ENCODE measurements at regions not wholly inside any gene's neighbourhood (a gene's known extent, or its start where the extent isn't known, plus 50 kb on each side); places are given as distances from the start of the nearest gene placed in this dataset.
"Not testable (repeated sequence)": the region's sequence is repeated elsewhere in the genome, so short reads cannot be mapped to it uniquely, and the experiment has no call there.

GRCh38 chr12:25384038-25384892, 133.5 kb upstream of the KRAS start:
- no peak for DNase-seq (ENCODE audit: low read depth in 2 of 2)

GRCh38 chr12:25382311-25383106, 131.8 kb upstream of the KRAS start:
- no peak for DNase-seq (ENCODE audit: low read depth in 2 of 2)

- peak; percentile 17 to 27 for DNase-seq (ENCODE audit: low read depth in 2 of 2)
Measured at GRCh38 chr12:25377469-25378177, 126.9 kb upstream of the KRAS start.

GRCh38 chr12:25376985-25377384, 126.3 kb upstream of the KRAS start:
- no peak for DNase-seq (ENCODE audit: low read depth in 2 of 2)

GRCh38 chr12:25376407-25376806, 125.7 kb upstream of the KRAS start:
- DNase-seq (ENCODE audit: low read depth in 2 of 2): no peak

- DNase-seq (ENCODE audit: low read depth in 2 of 2): no peak
Measured at GRCh38 chr12:25372969-25373817, 122.5 kb upstream of the KRAS start.

- no peak for DNase-seq (ENCODE audit: low read depth in 2 of 2)
Measured at GRCh38 chr12:25372002-25372401, 121.3 kb upstream of the KRAS start.

GRCh38 chr12:25368557-25368956, 117.8 kb upstream of the KRAS start:
- DNase-seq (ENCODE audit: low read depth in 2 of 2): no peak

- no peak for DNase-seq (ENCODE audit: low read depth in 2 of 2)
Measured at GRCh38 chr12:25366122-25366521, 115.4 kb upstream of the KRAS start.

- DNase-seq (ENCODE audit: low read depth in 2 of 2): no peak
Measured at GRCh38 chr12:25365340-25365730, 114.6 kb upstream of the KRAS start.

- DNase-seq (ENCODE audit: low read depth in 2 of 2): peak; percentile 36 to 47
Measured at GRCh38 chr12:25364529-25365339, 114.0 kb upstream of the KRAS start.

GRCh38 chr12:25362646-25363045, 111.9 kb upstream of the KRAS start:
- no peak for DNase-seq (ENCODE audit: low read depth in 2 of 2)

- DNase-seq (ENCODE audit: low read depth in 2 of 2): no peak
Measured at GRCh38 chr12:25361511-25361910, 110.8 kb upstream of the KRAS start.

GRCh38 chr12:25357595-25357994, 106.9 kb upstream of the KRAS start:
- DNase-seq (ENCODE audit: low read depth in 2 of 2): no peak

- DNase-seq (ENCODE audit: low read depth in 2 of 2): not testable (repeated sequence)
Measured at GRCh38 chr12:25352942-25353341, 102.2 kb upstream of the KRAS start.

GRCh38 chr12:25352083-25352918, 101.6 kb upstream of the KRAS start:
- DNase-seq (ENCODE audit: low read depth in 2 of 2): no peak

GRCh38 chr12:25348593-25348895, 97.8 kb upstream of the KRAS start:
- DNase-seq (ENCODE audit: low read depth in 2 of 2): no peak

GRCh38 chr12:25347716-25348592, 97.2 kb upstream of the KRAS start:
- no peak for DNase-seq (ENCODE audit: low read depth in 2 of 2)

- DNase-seq (ENCODE audit: low read depth in 2 of 2): not testable (repeated sequence)
Measured at GRCh38 chr12:25341877-25342276, 91.1 kb upstream of the KRAS start.
